ENCODE measurements at regions not wholly inside any gene's neighbourhood (a gene's known extent, or its start where the extent isn't known, plus 50 kb on each side); places are given as distances from the start of the nearest gene placed in this dataset.

DNA sequence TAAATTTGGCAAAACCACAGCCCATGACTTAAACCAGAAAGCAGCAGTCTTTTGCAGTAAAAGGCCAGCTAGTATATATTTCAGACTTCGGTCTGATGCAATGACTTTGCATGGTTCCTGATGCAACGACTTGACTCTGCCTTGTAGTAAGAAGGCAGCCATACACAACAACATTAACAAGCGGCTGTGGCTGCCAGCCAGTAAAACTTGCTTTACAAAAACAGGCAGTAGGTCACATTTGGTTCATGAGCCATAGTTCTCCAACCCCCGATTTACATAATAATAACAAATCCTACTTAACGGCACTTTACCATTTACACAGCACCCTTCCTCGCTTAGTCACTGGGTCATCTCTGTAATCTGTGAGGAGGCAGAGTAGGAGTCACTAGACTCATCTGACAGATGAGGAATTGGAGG lies 410.3 kb downstream of the LRATD1 start:
- Mint-ChIP-seq H3K36me3 (no peaks in the 10 kb centered on the region), H3K4me3 (no peak overlapping the region), H3K9me3 (peaks cover 0 to 12% (median 2%) of the 10 kb centered on the region in 7 donors), H3K27me3 (ENCODE audit: low read depth in 3 of 3) (peaks cover 0 to 4% (median 0%) of the 10 kb centered on the region in 3 donors), H3K27ac (no peak overlapping the region), H3K4me1 (no peaks in the 10 kb centered on the region)
- H3K9ac ChIP-seq (ENCODE audit: insufficient read depth, low read length, poor library complexity, severe bottlenecking), result no peak overlapping the region
- H3K27ac ChIP-seq (ENCODE audit: low read depth in 1 of 2, low read length in 2 of 2), result no peak overlapping the region
- DNase-seq, result no peak
- no peaks in the 10 kb centered on the region for H4K20me1 ChIP-seq (ENCODE audit: insufficient read depth, low read length)
- no peaks in the 10 kb centered on the region for H3K4me1 ChIP-seq (ENCODE audit: control insufficient read depth in 1 of 2, insufficient read depth in 2 of 2, low read length in 2 of 2)
- 74% methylated on average over 3 of the region's 6 CpGs for WGBS (ENCODE audit: insufficient coverage)
- no peaks in the 10 kb centered on the region for H3K27me3 ChIP-seq (ENCODE audit: control insufficient read depth in 2 of 2, insufficient read depth in 2 of 2, low read length in 2 of 2)
- H3K36me3 ChIP-seq (replicated peaks in 1 of 2; ENCODE audit: control insufficient read depth in 1 of 2, insufficient read depth in 2 of 2, low read length in 2 of 2), result no peaks in the 10 kb centered on the region
- peaks cover 0 to 4% of the 10 kb centered on the region in 2 donors for H3K9me3 ChIP-seq (replicated peaks in 1 of 2; ENCODE audit: control insufficient read depth in 1 of 2, insufficient read depth in 1 of 2, low read length in 2 of 2)
- H3K4me3 ChIP-seq (replicated peaks in 1 of 3; ENCODE audit: low read depth in 2 of 3, low read length in 3 of 3), result no peak overlapping the region
- intact Hi-C loops (cut with micrococcal nuclease), result no loop called here
- H3K4me2 ChIP-seq (replicated peaks; ENCODE audit: extremely low read depth, low read length, poor library complexity, severe bottlenecking), result no peak overlapping the region
- H2AFZ ChIP-seq (ENCODE audit: insufficient read depth, low read depth, low read length, poor library complexity, severe bottlenecking), result no peak overlapping the region
- no peaks in the 10 kb centered on the region for H3K79me2 ChIP-seq (ENCODE audit: insufficient read depth, low read length)
- TF ChIP-seq, protein P1, sequence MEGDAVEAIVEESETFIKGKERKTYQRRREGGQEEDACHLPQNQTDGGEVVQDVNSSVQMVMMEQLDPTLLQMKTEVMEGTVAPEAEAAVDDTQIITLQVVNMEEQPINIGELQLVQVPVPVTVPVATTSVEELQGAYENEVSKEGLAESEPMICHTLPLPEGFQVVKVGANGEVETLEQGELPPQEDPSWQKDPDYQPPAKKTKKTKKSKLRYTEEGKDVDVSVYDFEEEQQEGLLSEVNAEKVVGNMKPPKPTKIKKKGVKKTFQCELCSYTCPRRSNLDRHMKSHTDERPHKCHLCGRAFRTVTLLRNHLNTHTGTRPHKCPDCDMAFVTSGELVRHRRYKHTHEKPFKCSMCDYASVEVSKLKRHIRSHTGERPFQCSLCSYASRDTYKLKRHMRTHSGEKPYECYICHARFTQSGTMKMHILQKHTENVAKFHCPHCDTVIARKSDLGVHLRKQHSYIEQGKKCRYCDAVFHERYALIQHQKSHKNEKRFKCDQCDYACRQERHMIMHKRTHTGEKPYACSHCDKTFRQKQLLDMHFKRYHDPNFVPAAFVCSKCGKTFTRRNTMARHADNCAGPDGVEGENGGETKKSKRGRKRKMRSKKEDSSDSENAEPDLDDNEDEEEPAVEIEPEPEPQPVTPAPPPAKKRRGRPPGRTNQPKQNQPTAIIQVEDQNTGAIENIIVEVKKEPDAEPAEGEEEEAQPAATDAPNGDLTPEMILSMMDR (IDR thresholded peaks at IDR 0.05), result no peak

DNA sequence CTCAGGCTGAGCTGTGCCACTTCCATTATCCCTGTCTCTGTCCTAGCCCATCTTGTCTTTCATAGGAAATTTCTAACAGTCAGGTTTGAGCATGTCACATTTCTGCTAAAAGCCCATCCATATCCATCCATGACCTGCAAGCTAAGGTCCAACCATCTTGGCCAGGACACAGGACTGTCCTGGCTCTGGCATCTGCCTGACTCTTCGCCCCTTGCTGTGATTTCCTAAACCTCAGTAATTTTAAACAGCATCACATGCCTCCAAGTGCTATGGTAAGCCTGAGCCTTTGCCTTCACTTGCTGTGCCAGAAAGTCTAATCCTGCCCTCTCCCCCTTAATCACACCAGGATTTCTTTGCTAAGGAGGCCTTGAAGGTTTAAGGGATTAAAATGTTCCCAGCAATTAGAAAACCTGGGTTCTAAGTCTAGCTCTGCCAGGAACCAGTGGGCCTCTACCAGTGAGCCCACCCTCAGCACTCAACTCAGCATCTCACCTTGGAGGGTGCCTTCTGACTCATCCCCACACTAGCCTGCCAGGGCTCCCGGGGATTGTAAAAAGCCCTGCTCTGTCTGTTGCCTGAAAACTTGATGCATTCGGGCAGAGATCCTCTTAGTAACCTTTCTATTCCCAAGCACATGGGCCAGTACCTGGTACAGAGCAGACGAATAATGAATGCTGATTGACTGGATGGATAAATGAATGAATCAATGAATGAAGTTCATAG lies 411.0 kb downstream of the LRATD1 start:
- Histone ChIP-seq H3K79me2 (ENCODE audit: insufficient read depth, low read length) (no peaks in the 10 kb centered on the region), H3K36me3 (replicated peaks in 1 of 2; ENCODE audit: control insufficient read depth in 1 of 2, insufficient read depth in 2 of 2, low read length in 2 of 2) (no peaks in the 10 kb centered on the region), H3K27ac (ENCODE audit: low read depth in 1 of 2, low read length in 2 of 2) (no peak overlapping the region), H4K20me1 (ENCODE audit: insufficient read depth, low read length) (no peaks in the 10 kb centered on the region), H3K9me3 (replicated peaks in 1 of 2; ENCODE audit: control insufficient read depth in 1 of 2, insufficient read depth in 1 of 2, low read length in 2 of 2) (peaks cover 0 to 4% of the 10 kb centered on the region in 2 donors), H3K9ac (ENCODE audit: insufficient read depth, low read length, poor library complexity, severe bottlenecking) (no peak overlapping the region), H3K4me2 (replicated peaks; ENCODE audit: extremely low read depth, low read length, poor library complexity, severe bottlenecking) (no peak overlapping the region), H2AFZ (ENCODE audit: insufficient read depth, low read depth, low read length, poor library complexity, severe bottlenecking) (no peak overlapping the region), H3K4me3 (replicated peaks in 1 of 3; ENCODE audit: low read depth in 2 of 3, low read length in 3 of 3) (no peak overlapping the region), H3K4me1 (ENCODE audit: control insufficient read depth in 1 of 2, insufficient read depth in 2 of 2, low read length in 2 of 2) (no peaks in the 10 kb centered on the region), H3K27me3 (ENCODE audit: control insufficient read depth in 2 of 2, insufficient read depth in 2 of 2, low read length in 2 of 2) (no peaks in the 10 kb centered on the region)
- H3K27ac Mint-ChIP-seq, result no peak overlapping the region
- TF ChIP-seq, protein P1 (IDR thresholded peaks at IDR 0.05), result no peak
- no peak for DNase-seq
- intact Hi-C loops (cut with micrococcal nuclease), result no loop called here
- H3K4me1 Mint-ChIP-seq, result no peaks in the 10 kb centered on the region
- no peaks in the 10 kb centered on the region for H3K36me3 Mint-ChIP-seq
- peaks cover 0 to 9% (median 2%) of the 10 kb centered on the region in 7 donors for H3K9me3 Mint-ChIP-seq
- H3K27me3 Mint-ChIP-seq (ENCODE audit: low read depth in 3 of 3), result peaks cover 0 to 4% (median 0%) of the 10 kb centered on the region in 3 donors
- 0% methylated on average over 1 of the region's 4 CpGs for WGBS (ENCODE audit: insufficient coverage)
- H3K4me3 Mint-ChIP-seq, result no peak overlapping the region
